NCI-H187 treated with DMSO at 0.1 percent for 48 hours (cell line): ENCODE measurements at regions not wholly inside any gene's neighbourhood (a gene's known extent, or its start where the extent isn't known, plus 50 kb on each side); places are given as distances from the start of the nearest gene placed in this dataset.
"Not testable (repeated sequence)": the region's sequence is repeated elsewhere in the genome, so short reads cannot be mapped to it uniquely, and the experiment has no call there.

Experiments
- DNase-seq: peaks from one replicate; lab custom pipeline; 2025; lab: John Stamatoyannopoulos, UW

GRCh38 chr2:234189786-234190300, 139.3 kb downstream of the SPP2 start:
- DNase-seq = no peak

DNA sequence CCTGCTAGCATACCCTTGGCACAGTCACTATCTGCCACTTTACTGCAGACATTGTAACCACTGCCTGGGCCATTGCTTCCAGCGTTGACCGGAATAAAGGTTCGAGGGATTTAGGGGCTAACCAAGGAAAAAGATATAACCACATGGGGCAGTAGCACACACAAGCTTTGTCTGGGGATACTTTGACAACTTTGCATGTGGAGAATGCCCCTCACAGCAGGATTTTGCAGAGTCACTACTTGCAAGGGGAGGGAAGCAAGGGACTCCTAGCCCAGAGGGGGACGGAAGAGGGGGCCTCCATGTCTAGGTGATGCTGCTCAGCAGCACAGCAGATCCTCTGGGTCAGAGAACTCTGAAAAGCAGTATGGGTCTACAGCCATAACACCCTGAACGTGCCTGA, 138.7 kb downstream of the SPP2 start:
- DNase-seq = no peak

GRCh38 chr2:234187646-234188174, 137.2 kb downstream of the SPP2 start:
- no peak for DNase-seq

DNA sequence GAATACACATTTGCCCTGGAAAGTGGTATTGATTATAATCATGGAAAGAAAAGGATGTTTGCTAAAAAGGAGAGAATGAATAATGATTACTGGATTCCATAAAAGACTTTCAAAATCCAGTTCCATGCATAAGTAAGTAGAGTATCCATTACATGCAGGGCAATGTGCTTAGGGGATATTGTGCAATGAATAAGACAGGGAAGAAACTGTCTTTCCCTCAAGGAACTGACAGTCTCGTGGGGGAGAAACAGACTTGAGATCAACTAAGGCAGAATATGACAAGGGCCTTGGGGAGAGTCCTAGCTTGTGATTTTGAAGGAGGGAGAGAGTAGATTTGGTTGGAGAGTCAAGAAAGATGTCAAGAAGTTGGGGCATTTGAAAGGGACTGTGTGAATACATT, 130.6 kb downstream of the SPP2 start:
- DNase-seq = no peak

DNA sequence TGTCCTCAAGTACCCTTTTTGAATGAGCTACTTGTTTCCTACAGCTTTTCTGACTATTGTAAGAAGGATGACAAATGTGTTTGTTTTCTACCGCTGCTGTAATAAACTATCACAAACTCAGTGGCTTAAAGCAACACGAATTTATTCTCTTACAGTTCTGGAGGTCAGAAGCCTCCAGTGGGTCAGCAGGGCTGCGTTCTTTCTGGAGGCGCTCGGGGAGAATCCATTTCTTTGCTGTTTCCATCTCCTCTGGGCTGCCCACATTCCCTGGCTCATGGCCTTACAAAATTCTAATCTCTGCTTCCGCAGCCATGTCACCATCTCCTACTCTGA, 128.5 kb downstream of the SPP2 start:
- DNase-seq = no peak

DNA sequence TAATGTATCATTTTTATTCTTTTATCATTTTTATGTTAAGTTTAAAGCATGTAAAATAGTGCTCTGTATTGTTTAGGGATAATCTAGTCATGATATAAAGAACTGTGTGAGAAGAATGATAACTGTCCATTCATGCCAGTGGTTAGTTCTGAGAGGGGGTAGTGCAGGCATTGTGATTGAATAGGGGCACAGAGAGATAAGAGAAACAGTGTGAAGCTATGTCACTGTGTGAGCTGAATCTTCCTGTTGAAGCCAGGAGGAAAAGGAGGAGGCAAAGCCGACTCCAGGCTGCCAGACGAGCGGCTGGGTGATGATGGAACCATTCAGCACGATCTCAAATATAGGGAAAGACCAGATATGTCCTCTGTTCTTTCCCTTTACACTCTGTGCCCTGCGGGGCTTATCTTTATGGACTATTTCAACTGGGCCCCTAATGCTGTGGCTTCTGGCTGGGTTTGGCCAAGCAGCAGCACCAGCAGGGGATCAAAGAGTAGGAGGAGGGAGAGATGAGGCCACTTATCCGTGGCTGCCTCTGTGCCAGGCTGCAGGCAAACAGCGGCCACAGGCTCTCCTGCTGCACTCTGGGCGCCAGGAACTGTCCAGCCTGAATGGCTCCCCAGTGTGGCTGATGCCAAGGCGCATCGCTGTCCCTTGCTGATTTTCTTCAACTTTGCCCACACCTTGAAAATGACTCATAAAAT, 128.0 kb downstream of the SPP2 start:
- no peak for DNase-seq

GRCh38 chr2:234175649-234176048, 125.1 kb downstream of the SPP2 start:
- DNase-seq = no peak

- no peak for DNase-seq
Measured at GRCh38 chr2:234174742-234175141, 124.2 kb downstream of the SPP2 start.

- no peak for DNase-seq
Measured at GRCh38 chr2:234172532-234172931, 122.0 kb downstream of the SPP2 start.

DNA sequence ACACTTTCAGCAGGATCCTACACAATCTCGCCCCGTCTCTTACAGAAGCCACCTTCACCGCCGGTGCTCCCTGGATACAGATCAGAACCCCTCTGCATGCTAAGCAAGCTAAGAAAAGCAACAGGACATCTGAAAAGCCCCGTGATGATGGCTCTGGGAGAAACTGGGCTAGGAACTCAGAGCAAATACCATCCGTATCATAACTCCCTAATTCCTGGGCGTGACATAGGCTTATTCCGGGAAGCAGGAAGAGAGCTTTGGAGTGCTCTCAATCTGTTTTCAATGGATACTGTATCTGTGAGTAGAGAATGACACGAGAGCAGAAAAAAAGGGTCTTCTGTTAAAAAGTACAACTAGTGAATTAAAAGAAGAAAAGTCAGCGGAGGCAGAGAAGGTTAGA, 121.6 kb downstream of the SPP2 start:
- DNase-seq = no peak

DNA sequence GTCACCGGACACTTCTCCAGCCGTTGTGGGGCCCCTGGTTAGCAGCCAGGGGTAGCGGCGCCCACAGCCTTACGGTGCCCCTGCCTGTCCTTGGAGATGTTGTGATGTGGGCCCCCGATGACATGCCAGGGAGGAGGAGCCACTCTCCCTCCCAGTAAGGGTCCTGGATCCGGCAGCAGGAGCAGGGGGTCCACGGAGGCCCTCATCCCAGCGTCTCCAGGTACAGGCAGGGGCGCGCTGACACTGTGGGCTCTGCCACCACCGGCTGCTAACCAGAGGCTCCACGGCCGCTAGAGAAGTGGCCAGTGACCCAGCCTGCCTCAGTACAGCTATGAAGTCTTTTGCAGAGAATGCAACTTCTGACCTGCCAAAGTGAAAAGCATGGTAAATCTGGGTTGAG, 121.2 kb downstream of the SPP2 start:
- DNase-seq = no peak

DNA sequence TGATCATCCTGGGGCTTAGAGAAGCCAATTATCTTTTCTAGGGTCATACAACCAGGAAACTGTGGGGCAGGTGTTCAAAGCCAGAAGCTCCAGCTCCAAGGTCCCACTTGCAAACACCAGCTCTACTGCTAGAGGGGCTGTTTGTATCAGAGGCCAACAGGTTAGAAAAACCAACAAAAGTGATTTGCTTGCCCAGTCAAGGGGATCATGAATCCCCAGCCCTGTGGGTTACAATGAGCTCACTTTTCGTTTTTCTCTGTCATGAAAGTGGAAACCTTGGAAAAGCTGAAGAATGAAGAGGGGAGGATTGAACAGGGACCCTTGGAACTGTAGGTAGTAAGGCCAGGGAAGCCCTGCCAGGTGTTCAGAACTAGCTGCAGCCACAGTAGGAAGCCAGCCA, 119.2 kb downstream of the SPP2 start:
- DNase-seq = no peak

- not testable (repeated sequence) for DNase-seq
Measured at GRCh38 chr2:234168605-234169570, 118.4 kb downstream of the SPP2 start.

DNA sequence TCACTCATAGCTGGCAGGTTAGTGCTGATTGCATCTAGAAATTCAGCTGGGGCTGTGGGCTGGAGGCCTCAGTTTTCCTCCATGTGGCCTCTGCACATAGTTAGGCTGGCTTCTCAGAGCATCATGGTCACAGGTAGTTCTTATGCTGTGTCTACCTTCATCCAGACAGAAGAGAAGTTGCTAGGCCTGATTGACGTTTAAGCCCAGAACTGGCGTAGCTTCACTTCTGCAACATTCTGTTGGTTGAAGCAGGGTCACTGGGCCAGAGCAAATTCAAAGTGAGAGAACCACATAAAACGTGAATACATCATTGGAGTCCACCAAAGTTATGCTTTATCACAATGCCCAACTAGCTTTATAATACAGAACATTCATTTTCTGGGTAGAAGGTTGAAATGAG, 116.0 kb downstream of the SPP2 start:
- DNase-seq = no peak

GRCh38 chr2:234165421-234165820, 114.9 kb downstream of the SPP2 start:
- DNase-seq = no peak

DNA sequence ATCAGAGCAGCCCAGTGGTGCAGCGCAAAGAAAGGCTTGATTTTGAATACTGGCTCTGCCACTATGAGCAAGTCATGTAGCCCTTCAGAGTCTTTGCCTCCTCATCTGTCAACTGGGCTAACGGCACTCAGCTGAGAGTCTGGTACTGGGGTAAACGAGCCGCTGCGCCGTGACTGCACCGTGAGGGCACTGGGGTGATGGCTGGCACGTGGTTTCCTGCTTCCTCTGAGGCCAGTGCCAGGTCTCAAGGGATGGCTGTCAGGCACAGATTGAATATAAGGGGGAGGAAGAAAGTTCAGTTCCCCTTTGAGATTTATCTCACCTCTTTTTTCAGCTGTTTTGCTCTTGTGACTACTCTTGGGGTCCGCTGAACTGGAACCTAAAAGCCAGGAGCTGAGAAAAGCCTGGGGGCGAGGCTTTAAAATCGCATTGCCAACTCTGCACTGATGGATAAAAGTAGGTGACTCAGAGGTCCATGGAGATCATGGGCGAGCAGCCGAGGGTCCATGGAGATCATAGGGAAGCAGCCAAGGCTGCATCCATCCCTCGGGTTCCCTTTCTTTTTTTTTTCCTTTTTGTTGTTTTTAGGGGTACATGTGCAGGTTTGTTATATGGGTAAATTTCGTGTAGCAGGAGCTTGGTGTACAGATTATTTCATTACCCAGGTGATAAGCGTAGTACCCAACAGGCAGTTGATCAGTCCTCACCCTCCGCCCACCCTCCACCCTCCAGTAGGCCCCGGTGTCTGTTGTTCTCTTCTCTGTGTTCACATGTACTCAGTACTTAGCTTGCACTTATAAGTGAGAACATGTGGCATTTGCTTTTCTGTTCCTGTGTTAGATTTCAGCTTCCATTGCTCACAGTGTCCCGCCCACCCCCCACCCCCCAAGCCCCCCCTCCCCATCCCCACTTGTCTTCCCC, 114.3 kb downstream of the SPP2 start:
- DNase-seq = no peak

GRCh38 chr2:234163510-234164045, 113.1 kb downstream of the SPP2 start:
- no peak for DNase-seq

DNA sequence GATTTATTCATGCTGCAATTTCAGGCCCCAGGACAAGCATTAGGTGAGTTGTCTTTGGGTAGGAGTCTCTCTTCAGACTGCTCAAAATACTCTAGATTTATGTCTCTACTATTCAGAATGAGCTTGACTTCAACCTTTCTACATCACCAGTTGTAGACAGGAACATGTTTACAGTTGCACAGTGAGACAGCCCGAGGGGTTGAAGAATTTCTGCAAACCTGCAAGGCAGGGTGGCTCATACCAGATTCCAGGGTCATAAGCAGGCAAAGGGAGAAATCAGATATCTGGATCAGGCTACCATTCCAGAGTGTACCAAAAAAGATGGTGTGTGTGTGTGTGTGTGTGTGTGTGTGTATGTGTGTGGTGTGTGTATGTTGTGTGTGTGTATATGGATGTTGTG, 112.4 kb downstream of the SPP2 start:
- no peak for DNase-seq

DNA sequence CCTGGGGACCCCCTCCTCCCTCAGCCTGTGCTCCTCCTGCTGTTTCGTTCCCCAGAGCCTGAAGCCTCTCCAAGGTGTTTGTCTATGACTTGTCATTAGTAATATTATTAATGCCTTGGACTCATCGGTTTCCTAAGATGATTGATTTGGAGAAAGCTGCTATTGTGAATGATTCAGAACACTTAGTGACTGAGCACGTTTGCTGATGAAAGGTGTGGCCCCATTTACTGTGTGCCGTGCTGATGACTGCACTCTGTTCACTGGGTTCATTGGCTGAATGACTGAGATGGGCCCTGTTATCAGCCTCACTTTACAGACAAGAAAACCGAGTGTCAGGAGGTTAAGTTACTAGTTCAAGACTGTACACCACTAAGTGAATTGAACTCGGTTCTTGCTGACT, 111.4 kb downstream of the SPP2 start:
- DNase-seq = no peak

GRCh38 chr2:234158812-234159211, 108.3 kb downstream of the SPP2 start:
- no peak for DNase-seq

- DNase-seq = no peak
Measured at GRCh38 chr2:234157817-234158588, 107.5 kb downstream of the SPP2 start.
